GM21723 (cell line): ENCODE measurements at regions not wholly inside any gene's neighbourhood (a gene's known extent, or its start where the extent isn't known, plus 50 kb on each side); places are given as distances from the start of the nearest gene placed in this dataset.
"Not testable (repeated sequence)": the region's sequence is repeated elsewhere in the genome, so short reads cannot be mapped to it uniquely, and the experiment has no call there.

Source experiments
- ATAC-seq: cut with Tn5 transposase; IDR thresholded peaks from one replicate; pipeline ENCODE4 v1.9.1; 2021; ENCODE audit warnings: mild to moderate bottlenecking, moderate library complexity; ENCODE audit not compliant: unreplicated experiment

GRCh38 chr3:88775026-88775690, 332.3 kb upstream of the EPHA3 start:
- ATAC-seq = no peak

GRCh38 chr3:88779482-88779881, 327.9 kb upstream of the EPHA3 start:
- ATAC-seq = no peak

- no peak for ATAC-seq
These were observed 322.5 kb upstream of the EPHA3 start for GRCh38 chr3:88784925-88785324.

GRCh38 chr3:88785841-88786240, 321.6 kb upstream of the EPHA3 start:
- ATAC-seq = no peak

- ATAC-seq = no peak
These were observed 311.9 kb upstream of the EPHA3 start for GRCh38 chr3:88795503-88795902.

- no peak for ATAC-seq
These were observed 299.8 kb upstream of the EPHA3 start for GRCh38 chr3:88807491-88808105.

GRCh38 chr3:88809993-88810392, 297.4 kb upstream of the EPHA3 start:
- ATAC-seq = no peak

GRCh38 chr3:88810455-88810854, 297.0 kb upstream of the EPHA3 start:
- no peak for ATAC-seq

- no peak for ATAC-seq
These were observed 296.3 kb upstream of the EPHA3 start for GRCh38 chr3:88811096-88811495.

- ATAC-seq = no peak
These were observed 294.8 kb upstream of the EPHA3 start for GRCh38 chr3:88812576-88812975.

GRCh38 chr3:88816445-88816844, 291.0 kb upstream of the EPHA3 start:
- no peak for ATAC-seq

GRCh38 chr3:88824666-88825564, 282.5 kb upstream of the EPHA3 start:
- ATAC-seq = no peak

- no peak for ATAC-seq
These were observed 279.0 kb upstream of the EPHA3 start for GRCh38 chr3:88828466-88828865.

GRCh38 chr3:88852606-88853005, 254.8 kb upstream of the EPHA3 start:
- ATAC-seq = no peak

GRCh38 chr3:88863196-88863595, 244.2 kb upstream of the EPHA3 start:
- no peak for ATAC-seq

- no peak for ATAC-seq
These were observed 230.7 kb upstream of the EPHA3 start for GRCh38 chr3:88876724-88877123.

- ATAC-seq = no peak
These were observed 227.5 kb upstream of the EPHA3 start for GRCh38 chr3:88879905-88880304.

- ATAC-seq = no peak
These were observed 225.3 kb upstream of the EPHA3 start for GRCh38 chr3:88882121-88882520.

GRCh38 chr3:88886624-88887023, 220.8 kb upstream of the EPHA3 start:
- ATAC-seq = not testable (repeated sequence)

- ATAC-seq = no peak
These were observed 211.4 kb upstream of the EPHA3 start for GRCh38 chr3:88896026-88896425.

- ATAC-seq = no peak
These were observed 195.0 kb upstream of the EPHA3 start for GRCh38 chr3:88912294-88912877.
